ENCODE measurements at regions not wholly inside any gene's neighbourhood (a gene's known extent, or its start where the extent isn't known, plus 50 kb on each side); places are given as distances from the start of the nearest gene placed in this dataset.

- DNase-seq (ENCODE audit: low read depth, low spot score) = no peak
- in situ Hi-C loops (cut with HindIII; ENCODE audit: low pct_unique_long_range_greater_than_20kb, low sequenced_read_pairs) = no loop called here
Measured at GRCh38 chr1:56400526-56400925, 178.8 kb downstream of the PLPP3 start.

- in situ Hi-C loops (cut with HindIII; ENCODE audit: low pct_unique_long_range_greater_than_20kb, low sequenced_read_pairs) = no loop called here
- no peak for DNase-seq (ENCODE audit: low read depth, low spot score)
Measured at GRCh38 chr1:56399795-56400194, 179.6 kb downstream of the PLPP3 start.

- no peak for DNase-seq (ENCODE audit: low read depth, low spot score)
- in situ Hi-C loops (cut with HindIII; ENCODE audit: low pct_unique_long_range_greater_than_20kb, low sequenced_read_pairs) = no loop called here
Measured at GRCh38 chr1:56399326-56399725, 180.0 kb downstream of the PLPP3 start.

- in situ Hi-C loops (cut with HindIII; ENCODE audit: low pct_unique_long_range_greater_than_20kb, low sequenced_read_pairs) = no loop called here
- DNase-seq (ENCODE audit: low read depth, low spot score) = no peak
Measured at GRCh38 chr1:56397811-56398231, 181.5 kb downstream of the PLPP3 start.

- no peak for DNase-seq (ENCODE audit: low read depth, low spot score)
- in situ Hi-C loops (cut with HindIII; ENCODE audit: low pct_unique_long_range_greater_than_20kb, low sequenced_read_pairs) = no loop called here
Measured at GRCh38 chr1:56397409-56397808, 182.0 kb downstream of the PLPP3 start.

- in situ Hi-C loops (cut with HindIII; ENCODE audit: low pct_unique_long_range_greater_than_20kb, low sequenced_read_pairs) = no loop called here
- DNase-seq (ENCODE audit: low read depth, low spot score) = no peak
Measured at GRCh38 chr1:56396581-56396980, 182.8 kb downstream of the PLPP3 start.

GRCh38 chr1:56395776-56396175 is 183.6 kb downstream of the PLPP3 start:
- in situ Hi-C loops (cut with HindIII; ENCODE audit: low pct_unique_long_range_greater_than_20kb, low sequenced_read_pairs) = no loop called here
- DNase-seq (ENCODE audit: low read depth, low spot score) = no peak

GRCh38 chr1:56394298-56394697 is 185.1 kb downstream of the PLPP3 start:
- in situ Hi-C loops (cut with HindIII; ENCODE audit: low pct_unique_long_range_greater_than_20kb, low sequenced_read_pairs) = no loop called here

GRCh38 chr1:56390934-56391731 is 188.2 kb downstream of the PLPP3 start:
- in situ Hi-C loops (cut with HindIII; ENCODE audit: low pct_unique_long_range_greater_than_20kb, low sequenced_read_pairs) = no loop called here
- DNase-seq (ENCODE audit: low read depth, low spot score) = no peak

More at GRCh38 chr1:56394298-56394697, 185.1 kb downstream of the PLPP3 start:
- no peak for DNase-seq (ENCODE audit: low read depth, low spot score)

GRCh38 chr1:56390232-56390867 is 189.0 kb downstream of the PLPP3 start:
- no peak for DNase-seq (ENCODE audit: low read depth, low spot score)
- in situ Hi-C loops (cut with HindIII; ENCODE audit: low pct_unique_long_range_greater_than_20kb, low sequenced_read_pairs) = no loop called here

- in situ Hi-C loops (cut with HindIII; ENCODE audit: low pct_unique_long_range_greater_than_20kb, low sequenced_read_pairs) = no loop called here
- no peak for DNase-seq (ENCODE audit: low read depth, low spot score)
Measured at GRCh38 chr1:56389813-56390212, 189.6 kb downstream of the PLPP3 start.

GRCh38 chr1:56387071-56387740 is 192.2 kb downstream of the PLPP3 start:
- in situ Hi-C loops (cut with HindIII; ENCODE audit: low pct_unique_long_range_greater_than_20kb, low sequenced_read_pairs) = no loop called here
- DNase-seq (ENCODE audit: low read depth, low spot score) = no peak

GRCh38 chr1:56385314-56385713 is 194.0 kb downstream of the PLPP3 start:
- peak; percentile 53 for DNase-seq (ENCODE audit: low read depth, low spot score)

GRCh38 chr1:56382929-56383328 is 196.4 kb downstream of the PLPP3 start:
- DNase-seq (ENCODE audit: low read depth, low spot score) = no peak
- in situ Hi-C loops (cut with HindIII; ENCODE audit: low pct_unique_long_range_greater_than_20kb, low sequenced_read_pairs) = no loop called here

More at GRCh38 chr1:56385314-56385713, 194.0 kb downstream of the PLPP3 start:
- in situ Hi-C loops (cut with HindIII; ENCODE audit: low pct_unique_long_range_greater_than_20kb, low sequenced_read_pairs) = no loop called here

- in situ Hi-C loops (cut with HindIII; ENCODE audit: low pct_unique_long_range_greater_than_20kb, low sequenced_read_pairs) = no loop called here
- DNase-seq (ENCODE audit: low read depth, low spot score) = no peak
Measured at GRCh38 chr1:56380531-56380930, 198.8 kb downstream of the PLPP3 start.

GRCh38 chr1:56378341-56379070 is 200.9 kb downstream of the PLPP3 start:
- in situ Hi-C loops (cut with HindIII; ENCODE audit: low pct_unique_long_range_greater_than_20kb, low sequenced_read_pairs) = no loop called here

GRCh38 chr1:56377431-56377830 is 201.9 kb downstream of the PLPP3 start:
- no peak for DNase-seq (ENCODE audit: low read depth, low spot score)
- in situ Hi-C loops (cut with HindIII; ENCODE audit: low pct_unique_long_range_greater_than_20kb, low sequenced_read_pairs) = no loop called here

More at GRCh38 chr1:56378341-56379070, 200.9 kb downstream of the PLPP3 start:
- DNase-seq (ENCODE audit: low read depth, low spot score) = no peak

Measured in SK-MEL-5 (cell line).